ENCODE measurements at regions not wholly inside any gene's neighbourhood (a gene's known extent, or its start where the extent isn't known, plus 50 kb on each side); places are given as distances from the start of the nearest gene placed in this dataset.
"Not testable (repeated sequence)": the region's sequence is repeated elsewhere in the genome, so short reads cannot be mapped to it uniquely, and the experiment has no call there.

- POLR2A ChIA-PET (ENCODE audit: partially characterized antibody), result no interaction called here
Measured at GRCh38 chr9:29625931-29626330, 2052.7 kb upstream of the C9orf72 start.

GRCh38 chr9:29628856-29629255 lies 2055.6 kb upstream of the C9orf72 start:
- 93% methylated on average over 1 of the region's 1 CpG; no CpG with 5 or more reads in 1 of the 2 experiments for WGBS, 2 experiments (ENCODE audit: extremely low coverage in 1 of 2, insufficient coverage in 1 of 2, insufficient read length in 1 of 2, insufficient replicate concordance in 2 of 2, low coverage in 1 of 2, low lambda C conversion rate in 2 of 2, missing lambda C conversion rate in 1 of 2)
- H2BK120ac ChIP-seq (replicated peaks; ENCODE audit: low read depth, low read length); H2AK5ac ChIP-seq (ENCODE audit: low read depth, low read length); DNase-seq (ENCODE audit: low read depth in 1 of 2, low spot score in 2 of 2); H3K4me1 ChIP-seq (replicated peaks in 1 of 4; ENCODE audit: control insufficient read depth in 3 of 4, insufficient read depth in 4 of 4, low read length in 3 of 4); H3K4me3 ChIP-seq (ENCODE audit: extremely low read depth in 1 of 4, insufficient read depth in 2 of 4, low read depth in 3 of 4, low read length in 4 of 4); H3K14ac ChIP-seq (ENCODE audit: insufficient read length); H4K20me1 ChIP-seq (replicated peaks in 1 of 2; ENCODE audit: control insufficient read depth in 1 of 2, insufficient read depth in 2 of 2, low read length in 2 of 2); H3K36me3 ChIP-seq (ENCODE audit: control insufficient read depth in 2 of 4, insufficient read depth in 4 of 4, low read length in 3 of 4); H3K4ac ChIP-seq (replicated peaks; ENCODE audit: insufficient read length, low read depth, low read length); H4K91ac ChIP-seq (replicated peaks; ENCODE audit: insufficient read length, low read length); CTCF ChIA-PET (ENCODE audit: partially characterized antibody); POLR2A ChIA-PET (ENCODE audit: partially characterized antibody); H3K4me2 ChIP-seq (ENCODE audit: insufficient read depth in 1 of 2, low read depth in 2 of 2, low read length in 2 of 2); H2BK15ac ChIP-seq (ENCODE audit: low read length); H3K23ac ChIP-seq (ENCODE audit: insufficient read length); H4K5ac ChIP-seq (ENCODE audit: insufficient read length, low read depth, low read length); H3K56ac ChIP-seq (replicated peaks; ENCODE audit: insufficient read length, low read depth, low read length); H3K79me2 ChIP-seq (ENCODE audit: control insufficient read depth in 1 of 2, insufficient read depth in 2 of 2, low read length in 2 of 2); H3K18ac ChIP-seq (ENCODE audit: extremely low read depth, low read length); H3K9ac ChIP-seq (replicated peaks in 1 of 4; ENCODE audit: extremely low read depth in 1 of 4, low read depth in 3 of 4, low read length in 3 of 4); H3K23me2 ChIP-seq (ENCODE audit: low read depth, low read length); H3K79me1 ChIP-seq (ENCODE audit: low read depth, low read length); FAIRE-seq; H4K8ac ChIP-seq (ENCODE audit: extremely low read depth, insufficient read depth, low read length); H2AFZ ChIP-seq (ENCODE audit: low read length); H3K27ac ChIP-seq (ENCODE audit: low read depth, low read length); H2BK12ac ChIP-seq (ENCODE audit: low read depth, low read length); H3K27me3 ChIP-seq (replicated peaks in 1 of 4; ENCODE audit: control insufficient read depth in 3 of 4, extremely low read depth in 1 of 4, insufficient read depth in 3 of 4, low read length in 3 of 4); H3K9me3 ChIP-seq (ENCODE audit: insufficient read depth in 2 of 2, low read depth in 1 of 2, low read length in 1 of 2); H2BK20ac ChIP-seq (ENCODE audit: low read length); H2BK5ac ChIP-seq (ENCODE audit: low read depth, low read length): not testable (repeated sequence)

More at GRCh38 chr9:29625931-29626330, 2052.7 kb upstream of the C9orf72 start:
- Histone ChIP-seq H3K18ac (ENCODE audit: extremely low read depth, low read length) (no peak overlapping the region), H2AK5ac (ENCODE audit: low read depth, low read length) (no peak overlapping the region), H2BK12ac (ENCODE audit: low read depth, low read length) (no peak overlapping the region), H3K4me1 (replicated peaks in 1 of 4; ENCODE audit: control insufficient read depth in 3 of 4, insufficient read depth in 4 of 4, low read length in 3 of 4) (no peaks in the 10 kb centered on the region), H2BK15ac (ENCODE audit: low read length) (no peak overlapping the region), H3K79me2 (ENCODE audit: control insufficient read depth in 1 of 2, insufficient read depth in 2 of 2, low read length in 2 of 2) (no peaks in the 10 kb centered on the region), H3K9ac (replicated peaks in 1 of 4; ENCODE audit: extremely low read depth in 1 of 4, low read depth in 3 of 4, low read length in 3 of 4) (no peak overlapping the region), H3K36me3 (ENCODE audit: control insufficient read depth in 2 of 4, insufficient read depth in 4 of 4, low read length in 3 of 4) (no peaks in the 10 kb centered on the region), H4K8ac (ENCODE audit: extremely low read depth, insufficient read depth, low read length) (no peak overlapping the region), H3K27ac (ENCODE audit: low read depth, low read length) (no peak overlapping the region), H3K4ac (replicated peaks; ENCODE audit: insufficient read length, low read depth, low read length) (no peak overlapping the region), H3K9me3 (ENCODE audit: insufficient read depth in 2 of 2, low read depth in 1 of 2, low read length in 1 of 2) (no peaks in the 10 kb centered on the region), H4K5ac (ENCODE audit: insufficient read length, low read depth, low read length) (no peak overlapping the region), H3K23me2 (ENCODE audit: low read depth, low read length) (no peaks in the 10 kb centered on the region), H4K20me1 (replicated peaks in 1 of 2; ENCODE audit: control insufficient read depth in 1 of 2, insufficient read depth in 2 of 2, low read length in 2 of 2) (no peaks in the 10 kb centered on the region), H4K91ac (replicated peaks; ENCODE audit: insufficient read length, low read length) (no peak overlapping the region), H3K23ac (ENCODE audit: insufficient read length) (no peak overlapping the region), H3K4me3 (ENCODE audit: extremely low read depth in 1 of 4, insufficient read depth in 2 of 4, low read depth in 3 of 4, low read length in 4 of 4) (no peak overlapping the region), H2BK5ac (ENCODE audit: low read depth, low read length) (no peak overlapping the region), H3K4me2 (ENCODE audit: insufficient read depth in 1 of 2, low read depth in 2 of 2, low read length in 2 of 2) (no peak overlapping the region), H3K14ac (ENCODE audit: insufficient read length) (no peak overlapping the region), H3K27me3 (replicated peaks in 1 of 4; ENCODE audit: control insufficient read depth in 3 of 4, extremely low read depth in 1 of 4, insufficient read depth in 3 of 4, low read length in 3 of 4) (no peaks in the 10 kb centered on the region), H2AFZ (ENCODE audit: low read length) (no peak overlapping the region), H3K79me1 (ENCODE audit: low read depth, low read length) (no peaks in the 10 kb centered on the region), H2BK20ac (ENCODE audit: low read length) (no peak overlapping the region), H2BK120ac (replicated peaks; ENCODE audit: low read depth, low read length) (no peak overlapping the region), H3K56ac (replicated peaks; ENCODE audit: insufficient read length, low read depth, low read length) (no peak overlapping the region)
- DNase-seq (ENCODE audit: low read depth in 1 of 2, low spot score in 2 of 2), result no peak
- CTCF ChIA-PET (ENCODE audit: partially characterized antibody), result interaction anchor here (1.0 kb wide), 1 partner anchor 977 kb away, joined by 3 read pairs; no protein-coding TSS in a partner anchor
- no peak for FAIRE-seq
- WGBS, 2 experiments (ENCODE audit: extremely low coverage in 1 of 2, insufficient coverage in 1 of 2, insufficient read length in 1 of 2, insufficient replicate concordance in 2 of 2, low coverage in 1 of 2, low lambda C conversion rate in 2 of 2, missing lambda C conversion rate in 1 of 2), result 96% methylated on average over 3 of the region's 3 CpGs; no CpG with 5 or more reads in 1 of the 2 experiments
- no peak for TF ChIP-seq SP1 (IDR thresholded peaks at IDR 0.05; ENCODE audit: low read depth, low read length)
